ENCODE measurements at regions not wholly inside any gene's neighbourhood (a gene's known extent, or its start where the extent isn't known, plus 50 kb on each side); places are given as distances from the start of the nearest gene placed in this dataset.

- no peaks in the 10 kb centered on the region for H4K20me1 ChIP-seq (ENCODE audit: control insufficient read depth, insufficient read depth, insufficient read length)
- H3K4me2 ChIP-seq (ENCODE audit: insufficient read depth, insufficient read length, low read length) = no peak overlapping the region
These were observed 95.5 kb upstream of the NHSL1 start for GRCh38 chr6:138594758-138595140.

More at GRCh38 chr6:138594758-138595140, 95.5 kb upstream of the NHSL1 start:
- H3K4me1 Mint-ChIP-seq = peaks cover 59% of the 10 kb centered on the region in 2 experiments
- H2AFZ ChIP-seq (ENCODE audit: low read length) = no peak overlapping the region
- no CpG with 5 or more reads among the region's 4 CpGs for WGBS (ENCODE audit: extremely low coverage, insufficient read length, low lambda C conversion rate)
- no peak overlapping the region for H4K91ac ChIP-seq (ENCODE audit: insufficient read length, low read depth, low read length)
- H3K4me3 Mint-ChIP-seq = no peak overlapping the region
- H3K4me1 ChIP-seq (ENCODE audit: insufficient read depth, low read length) = peaks cover 8% of the 10 kb centered on the region; the same call in 1 of the 2 replicates
- no peak overlapping the region for H2BK5ac ChIP-seq (ENCODE audit: insufficient read length, low read length)
- H3K79me2 ChIP-seq (ENCODE audit: insufficient read depth, low read length) = no peaks in the 10 kb centered on the region; the same call in 1 of the 2 replicates
- H3K18ac ChIP-seq (ENCODE audit: insufficient read length, low read depth, low read length) = no peak overlapping the region
- no peak overlapping the region for H3K56ac ChIP-seq (ENCODE audit: insufficient read length, low read depth, low read length)
- H2BK20ac ChIP-seq (ENCODE audit: low read depth, low read length, poor library complexity, severe bottlenecking) = no peak overlapping the region
- no peaks in the 10 kb centered on the region for H3K9me3 Mint-ChIP-seq
- H3K9me3 ChIP-seq (ENCODE audit: control insufficient read depth, low read depth, low read length) = no peaks in the 10 kb centered on the region
- H3K27me3 ChIP-seq (ENCODE audit: insufficient read depth, low read length) = no peaks in the 10 kb centered on the region
- no peak overlapping the region for H2BK120ac ChIP-seq (ENCODE audit: low read depth, low read length, poor library complexity, severe bottlenecking)
- H3K23ac ChIP-seq (ENCODE audit: insufficient read length, low read depth, low read length) = no peak overlapping the region
- H4K5ac ChIP-seq (ENCODE audit: insufficient read length, low read depth, low read length) = no peak overlapping the region
- DNase-seq = no peak
- H2BK12ac ChIP-seq (ENCODE audit: insufficient read length, low read depth, low read length) = no peak overlapping the region
- no peaks in the 10 kb centered on the region; the same call in 1 of the 2 replicates for H3K27me3 Mint-ChIP-seq (ENCODE audit: low read depth)
- no peak overlapping the region for H3T11ph ChIP-seq (ENCODE audit: low read length)
- H2AK5ac ChIP-seq (ENCODE audit: insufficient read length, low read length) = no peak overlapping the region
- TF ChIP-seq, protein P1, sequence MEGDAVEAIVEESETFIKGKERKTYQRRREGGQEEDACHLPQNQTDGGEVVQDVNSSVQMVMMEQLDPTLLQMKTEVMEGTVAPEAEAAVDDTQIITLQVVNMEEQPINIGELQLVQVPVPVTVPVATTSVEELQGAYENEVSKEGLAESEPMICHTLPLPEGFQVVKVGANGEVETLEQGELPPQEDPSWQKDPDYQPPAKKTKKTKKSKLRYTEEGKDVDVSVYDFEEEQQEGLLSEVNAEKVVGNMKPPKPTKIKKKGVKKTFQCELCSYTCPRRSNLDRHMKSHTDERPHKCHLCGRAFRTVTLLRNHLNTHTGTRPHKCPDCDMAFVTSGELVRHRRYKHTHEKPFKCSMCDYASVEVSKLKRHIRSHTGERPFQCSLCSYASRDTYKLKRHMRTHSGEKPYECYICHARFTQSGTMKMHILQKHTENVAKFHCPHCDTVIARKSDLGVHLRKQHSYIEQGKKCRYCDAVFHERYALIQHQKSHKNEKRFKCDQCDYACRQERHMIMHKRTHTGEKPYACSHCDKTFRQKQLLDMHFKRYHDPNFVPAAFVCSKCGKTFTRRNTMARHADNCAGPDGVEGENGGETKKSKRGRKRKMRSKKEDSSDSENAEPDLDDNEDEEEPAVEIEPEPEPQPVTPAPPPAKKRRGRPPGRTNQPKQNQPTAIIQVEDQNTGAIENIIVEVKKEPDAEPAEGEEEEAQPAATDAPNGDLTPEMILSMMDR (conservative IDR thresholded peaks at IDR 0.05) = no peak
- H2BK15ac ChIP-seq (ENCODE audit: low read depth, low read length) = no peak overlapping the region
- H3K14ac ChIP-seq (ENCODE audit: insufficient read depth, low read length) = no peak overlapping the region
- no peak overlapping the region for H3K4ac ChIP-seq (ENCODE audit: low read depth, low read length)
- no peak overlapping the region for H4K8ac ChIP-seq (replicated peaks; ENCODE audit: insufficient read length, low read depth, low read length)
- H3K23me2 ChIP-seq (ENCODE audit: insufficient read length, low read depth, low read length, poor library complexity, severe bottlenecking) = no peaks in the 10 kb centered on the region
- no peak overlapping the region for H3K27ac ChIP-seq (ENCODE audit: insufficient read length, low read depth, low read length)
- 0 out of 7 replicates have a peak, but pooled peaks cover 0 to 3% (median 0%) of the 10 kb centered on the region in 3 experiments for H3K36me3 Mint-ChIP-seq (ENCODE audit: insufficient read depth in 1 of 3, low read depth in 3 of 3)
- H3K27ac Mint-ChIP-seq = peak overlapping the region in 2 of 3 experiments; percentile 71 to 78; a peak in 3 of 7 replicates
- no peak overlapping the region for H3K9ac ChIP-seq (ENCODE audit: extremely low read depth, insufficient read length, low read length)
- H3K79me1 ChIP-seq (ENCODE audit: insufficient read depth, low read depth, low read length, poor library complexity, severe bottlenecking) = no peaks in the 10 kb centered on the region
